ENCODE measurements at regions not wholly inside any gene's neighbourhood (a gene's known extent, or its start where the extent isn't known, plus 50 kb on each side); places are given as distances from the start of the nearest gene placed in this dataset.

GRCh38 chr11:134638796-134639430 lies 226.9 kb upstream of the B3GAT1 start:
- no peak for DNase-seq

- DNase-seq, result no peak
These were observed 225.3 kb upstream of the B3GAT1 start for GRCh38 chr11:134637091-134638015.

- DNase-seq, result no peak
These were observed 224.0 kb upstream of the B3GAT1 start for GRCh38 chr11:134636071-134636470.

- no peak for DNase-seq
These were observed 223.1 kb upstream of the B3GAT1 start for GRCh38 chr11:134634897-134635831.

GRCh38 chr11:134633276-134633675 lies 221.2 kb upstream of the B3GAT1 start:
- no peak for DNase-seq

- DNase-seq, result no peak
These were observed 220.5 kb upstream of the B3GAT1 start for GRCh38 chr11:134632347-134633119.

- DNase-seq, result no peak
These were observed 218.8 kb upstream of the B3GAT1 start for GRCh38 chr11:134630861-134631260.

- no peak for DNase-seq
These were observed 216.4 kb upstream of the B3GAT1 start for GRCh38 chr11:134628426-134628825.

GRCh38 chr11:134626032-134626431 lies 214.0 kb upstream of the B3GAT1 start:
- no peak for DNase-seq

- no peak for DNase-seq
These were observed 213.6 kb upstream of the B3GAT1 start for GRCh38 chr11:134625631-134626030.

- no peak for DNase-seq
These were observed 213.1 kb upstream of the B3GAT1 start for GRCh38 chr11:134625151-134625550.

- no peak for DNase-seq
These were observed 212.3 kb upstream of the B3GAT1 start for GRCh38 chr11:134624166-134624920.

GRCh38 chr11:134623711-134624110 lies 211.7 kb upstream of the B3GAT1 start:
- no peak for DNase-seq

GRCh38 chr11:134622458-134622857 lies 210.4 kb upstream of the B3GAT1 start:
- DNase-seq, result no peak

GRCh38 chr11:134617360-134617759 lies 205.3 kb upstream of the B3GAT1 start:
- no peak for DNase-seq

GRCh38 chr11:134616038-134616437 lies 204.0 kb upstream of the B3GAT1 start:
- DNase-seq, result no peak

GRCh38 chr11:134615041-134615615 lies 203.1 kb upstream of the B3GAT1 start:
- DNase-seq, result no peak

- no peak for DNase-seq
These were observed 202.1 kb upstream of the B3GAT1 start for GRCh38 chr11:134614141-134614540.

GRCh38 chr11:134613646-134614045 lies 201.6 kb upstream of the B3GAT1 start:
- no peak for DNase-seq

- no peak for DNase-seq
These were observed 200.3 kb upstream of the B3GAT1 start for GRCh38 chr11:134612140-134613030.
